NCI-H1048 (cell line): ENCODE measurements at regions not wholly inside any gene's neighbourhood (a gene's known extent, or its start where the extent isn't known, plus 50 kb on each side); places are given as distances from the start of the nearest gene placed in this dataset.

Experiments used
- DNase-seq: peaks from one replicate; lab custom pipeline; 2025; lab: John Stamatoyannopoulos, UW

- no peak for DNase-seq
Measured at GRCh38 chr3:174783502-174783901, 75.6 kb upstream of the NAALADL2 start.

GRCh38 chr3:174784206-174784934 lies 74.8 kb upstream of the NAALADL2 start:
- no peak for DNase-seq

- DNase-seq: no peak
Measured at GRCh38 chr3:174786825-174787224, 72.3 kb upstream of the NAALADL2 start.

- no peak for DNase-seq
Measured at GRCh38 chr3:174791161-174791560, 68.0 kb upstream of the NAALADL2 start.

- no peak for DNase-seq
Measured at GRCh38 chr3:174792864-174793263, 66.3 kb upstream of the NAALADL2 start.
